A673 (cell line): ENCODE measurements at regions not wholly inside any gene's neighbourhood (a gene's known extent, or its start where the extent isn't known, plus 50 kb on each side); places are given as distances from the start of the nearest gene placed in this dataset.

ENCODE experiments used
- BruUV-seq: library from RNA; stranded (reverse); fragments of 400-500 nt; replicated peaks from 2 replicates; lab custom pipeline; 2021; lab: Mats Ljungman, UMichigan
- CTCF ChIA-PET: fragments of 300-600 bp; sonication (Branson Sonifier 250); formaldehyde crosslinking; loops from one replicate; lab custom pipeline; 2022; ENCODE audit warnings: antibody characterized with exemption; lab: Charles Lee
- POLR2A ChIA-PET: fragments of 300-600 bp; sonication (Branson Sonifier 250); formaldehyde crosslinking; loops from one replicate; lab custom pipeline; 2022; ENCODE audit warnings: antibody characterized with exemption; ENCODE audit not compliant: low non-redundant PET; lab: Charles Lee
- DNase-seq: peaks from one replicate; pipeline ENCODE4 v3.0.0-alpha.2; 2015; ENCODE audit warnings: low spot score
- H3K27ac ChIP-seq: fragments of 200-600 bp; sonication (generic); 2 replicates; pipeline ENCODE4 v1.5.1; 2016; ENCODE audit warnings: mixed run types, low read depth, mild to moderate bottlenecking, mixed read lengths, antibody characterized with exemption, low read length; ENCODE audit not compliant: poor library complexity, severe bottlenecking
- H3K27me3 ChIP-seq: fragments of 200-600 bp; sonication (generic); replicated peaks from 2 replicates; pipeline ENCODE4 v1.6.1; 2017; ENCODE audit warnings: mixed run types, low read depth, mild to moderate bottlenecking, mixed read lengths, antibody characterized with exemption, low read length; ENCODE audit not compliant: insufficient read depth, poor library complexity
- H3K36me3 ChIP-seq: fragments of 200-600 bp; sonication (generic); 2 replicates; pipeline ENCODE4 v1.6.1; 2016; ENCODE audit warnings: mixed run types, mild to moderate bottlenecking, mixed read lengths, antibody characterized with exemption, low read length; ENCODE audit not compliant: insufficient read depth, poor library complexity, severe bottlenecking
- H3K4me1 ChIP-seq: fragments of 200-600 bp; sonication (generic); 2 replicates; pipeline ENCODE4 v1.6.1; 2017; ENCODE audit warnings: mixed run types, mild to moderate bottlenecking, mixed read lengths, antibody characterized with exemption, low read length; ENCODE audit not compliant: insufficient read depth, poor library complexity, severe bottlenecking
- H3K4me3 ChIP-seq: fragments of 200-600 bp; sonication (generic); 2 replicates; pipeline ENCODE4 v1.5.1; 2016; ENCODE audit warnings: low read depth, mixed run types, mild to moderate bottlenecking, mixed read lengths, low read length; ENCODE audit not compliant: poor library complexity, severe bottlenecking
- H3K9me3 ChIP-seq: fragments of 200-600 bp; sonication (generic); 2 replicates; pipeline ENCODE4 v1.6.1; 2016; ENCODE audit warnings: mixed run types, low read depth, mild to moderate bottlenecking, mixed read lengths, antibody characterized with exemption, low read length; ENCODE audit not compliant: poor library complexity, severe bottlenecking
- CTCF ChIP-seq: fragments of 300-800, 200-600 bp; sonication (generic); conservative IDR thresholded peaks from 2 replicates; pipeline ENCODE4 v1.5.1; 2017; ENCODE audit warnings: low read depth, mild to moderate bottlenecking, antibody characterized with exemption, low read length, moderate library complexity, mixed read lengths
- EZH2 ChIP-seq: fragments of 200-600 bp; sonication (generic); IDR thresholded peaks from 2 replicates; pipeline ENCODE4 v1.6.1; 2017; ENCODE audit warnings: borderline replicate concordance, low read depth, mild to moderate bottlenecking, mixed read lengths, antibody characterized with exemption, low read length; ENCODE audit not compliant: poor library complexity, severe bottlenecking
- intact Hi-C: fragments of 100-400 bp; cut with micrococcal nuclease; formaldehyde crosslinking; loops from one replicate; pipeline ENCODE4 v1.10.0; 2022; ENCODE audit not compliant: unreplicated experiment

- no peak overlapping the region for H3K27ac ChIP-seq
- no peak for TF ChIP-seq CTCF
- no peak for TF ChIP-seq EZH2
- no peaks in the 10 kb centered on the region for H3K36me3 ChIP-seq
- no peaks in the 10 kb centered on the region for H3K9me3 ChIP-seq
- BruUV-seq: no TSS peak
- DNase-seq: no peak
- intact Hi-C loops: no loop called here
- no peaks in the 10 kb centered on the region for H3K27me3 ChIP-seq
- no peaks in the 10 kb centered on the region for H3K4me1 ChIP-seq
- POLR2A ChIA-PET: no interaction called here
- CTCF ChIA-PET: no interaction called here
- H3K4me3 ChIP-seq: no peak overlapping the region
Measured at GRCh38 chr4:112005027-112005426, 140.2 kb upstream of the FAM241A start.

GRCh38 chr4:112007391-112007790 lies 137.9 kb upstream of the FAM241A start:
- no TSS peak for BruUV-seq
- intact Hi-C loops: no loop called here
- POLR2A ChIA-PET: no interaction called here
- Histone ChIP-seq H3K4me1 (no peaks in the 10 kb centered on the region), H3K27me3 (no peaks in the 10 kb centered on the region), H3K36me3 (no peaks in the 10 kb centered on the region), H3K4me3 (no peak overlapping the region), H3K9me3 (no peaks in the 10 kb centered on the region), H3K27ac (no peak overlapping the region)
- no peak for DNase-seq
- TF ChIP-seq CTCF (no peak), EZH2 (no peak)
- CTCF ChIA-PET: no interaction called here

- Histone ChIP-seq H3K9me3 (no peaks in the 10 kb centered on the region), H3K27me3 (peaks cover 7% of the 10 kb centered on the region), H3K36me3 (no peaks in the 10 kb centered on the region), H3K4me3 (no peak overlapping the region), H3K4me1 (no peaks in the 10 kb centered on the region), H3K27ac (no peak overlapping the region)
- intact Hi-C loops: no loop called here
- ChIA-PET CTCF (no interaction called here), POLR2A (no interaction called here)
- TF ChIP-seq EZH2: no peak
- no peak for TF ChIP-seq CTCF
- no peak for DNase-seq
- BruUV-seq: no TSS peak
Measured at GRCh38 chr4:112015960-112016359, 129.3 kb upstream of the FAM241A start.
